PC-3 (cell line): ENCODE measurements at regions not wholly inside any gene's neighbourhood (a gene's known extent, or its start where the extent isn't known, plus 50 kb on each side); places are given as distances from the start of the nearest gene placed in this dataset.

Source experiments
- CTCF ChIP-seq: fragments of 300-600 bp; sonication (generic); conservative IDR thresholded peaks from 2 replicates; pipeline ENCODE4 v1.5.1; 2017; ENCODE audit warnings: antibody characterized with exemption, low read depth, mild to moderate bottlenecking, low read length
- EZH2 ChIP-seq: fragments of 300-600 bp; sonication (generic); IDR thresholded peaks from one replicate; pipeline ENCODE4 v1.6.1; 2017; ENCODE audit warnings: antibody characterized with exemption, mild to moderate bottlenecking, low read length; ENCODE audit not compliant: unreplicated experiment
- EZH2phosphoT487 ChIP-seq: fragments of 300-600 bp; sonication (generic); IDR thresholded peaks from 2 replicates; pipeline ENCODE4 v1.6.1; 2018; ENCODE audit warnings: mild to moderate bottlenecking, antibody characterized with exemption, low read length, borderline replicate concordance

GRCh38 chr14:27067961-27068360 lies 470.1 kb upstream of the NOVA1 start:
- no peak for TF ChIP-seq EZH2
- TF ChIP-seq CTCF, result no peak
- no peak for TF ChIP-seq EZH2phosphoT487
